HEK293 (cell line): ENCODE measurements at regions not wholly inside any gene's neighbourhood (a gene's known extent, or its start where the extent isn't known, plus 50 kb on each side); places are given as distances from the start of the nearest gene placed in this dataset.
"Not testable (repeated sequence)": the region's sequence is repeated elsewhere in the genome, so short reads cannot be mapped to it uniquely, and the experiment has no call there.

Source experiments
- CTCF ChIA-PET: fragments of 350-600 bp; formaldehyde crosslinking; extraction: SDS; loops from one replicate; lab custom pipeline; 2021; ENCODE audit warnings: antibody characterized with exemption; lab: Yijun Ruan, JAX
- POLR2A ChIA-PET: fragments of 300-600 bp; formaldehyde crosslinking; extraction: SDS; loops from one replicate; lab custom pipeline; 2020; ENCODE audit warnings: antibody characterized with exemption, inconsistent platforms; lab: Yijun Ruan, JAX
- H3K27ac ChIP-seq: fragments of 200-500 bp; sonication (Bioruptor generic); 2 replicates; pipeline ENCODE4 v1.5.1; 2014; ENCODE audit warnings: low read depth, low read length, control low read depth, inconsistent platforms; ENCODE audit errors: extremely low read depth
- H3K36me3 ChIP-seq, 2 experiments: fragments of 200-500 bp in 1 of 2; sonication (Bioruptor generic) in 1 of 2; 1 replicate in 1 of 2; 2 replicates in 1 of 2; pipeline ENCODE4 v1.5.1; 2014 to 2017; ENCODE audit warnings: inconsistent platforms in 2 of 2, low read length in 2 of 2; ENCODE audit not compliant: control insufficient read depth in 2 of 2, insufficient read depth in 1 of 2
- H3K4me1 ChIP-seq: fragments of 200-500 bp; sonication (Bioruptor generic); 2 replicates; pipeline ENCODE4 v1.5.1; 2014; ENCODE audit warnings: mild to moderate bottlenecking, low read length, inconsistent platforms; ENCODE audit not compliant: control insufficient read depth, insufficient read depth
- H3K4me3 ChIP-seq: 2 replicates; pipeline ENCODE4 v1.5.1; 2011; ENCODE audit warnings: low read depth, mild to moderate bottlenecking, control low read depth, low read length, moderate library complexity
- H3K9me3 ChIP-seq: fragments of 200-500 bp; sonication (Bioruptor generic); 2 replicates; pipeline ENCODE4 v1.5.1; 2014; ENCODE audit warnings: low read depth, low read length, inconsistent platforms; ENCODE audit not compliant: control insufficient read depth, insufficient read depth
- ZBTB11 ChIP-seq: fragments of 450-650 bp; formaldehyde crosslinking; conservative IDR thresholded peaks from 2 replicates; pipeline ENCODE4 v1.5.1; 2016; ENCODE audit warnings: low read depth, missing biosample characterization, missing genetic modification characterization
- ZBTB26 ChIP-seq: fragments of 450-650 bp; formaldehyde crosslinking; optimal IDR thresholded peaks from 2 replicates; pipeline ENCODE3; 2016; ENCODE audit warnings: missing biosample characterization, mild to moderate bottlenecking, missing genetic modification characterization
- ZBTB8A ChIP-seq: fragments of 450-650 bp; formaldehyde crosslinking; IDR thresholded peaks from 2 replicates; pipeline ENCODE4 v1.5.1; 2016; ENCODE audit warnings: missing biosample characterization, missing genetic modification characterization
- ZNF140 ChIP-seq: fragments of 450-650 bp; formaldehyde crosslinking; IDR thresholded peaks from 2 replicates; pipeline ENCODE4 v1.5.1; 2016; ENCODE audit warnings: missing biosample characterization, missing genetic modification characterization
- ZNF184 ChIP-seq: fragments of 450-650 bp; IDR thresholded peaks from 2 replicates; pipeline ENCODE4 v1.5.1; 2018; ENCODE audit warnings: missing biosample characterization, mild to moderate bottlenecking, missing genetic modification characterization
- ZNF266 ChIP-seq: fragments of 450-650 bp; formaldehyde crosslinking; IDR thresholded peaks from 2 replicates; pipeline ENCODE4 v1.5.1; 2016; ENCODE audit warnings: missing biosample characterization, missing genetic modification characterization, low read depth
- ZNF394 ChIP-seq: fragments of 450-650 bp; formaldehyde crosslinking; IDR thresholded peaks from 2 replicates; pipeline ENCODE4 v1.5.1; 2016; ENCODE audit warnings: missing biosample characterization, missing genetic modification characterization, mild to moderate bottlenecking, moderate library complexity, borderline replicate concordance
- ZNF426 ChIP-seq: fragments of 450-650 bp; formaldehyde crosslinking; IDR thresholded peaks from 2 replicates; pipeline ENCODE4 v1.5.1; 2017; ENCODE audit warnings: missing biosample characterization, missing genetic modification characterization, mild to moderate bottlenecking, inconsistent platforms, moderate library complexity
- ZNF513 ChIP-seq: fragments of 450-650 bp; IDR thresholded peaks from 2 replicates; pipeline ENCODE4 v1.5.1; 2018; ENCODE audit warnings: missing biosample characterization, missing genetic modification characterization
- ZNF555 ChIP-seq: fragments of 450-650 bp; formaldehyde crosslinking; conservative IDR thresholded peaks from 2 replicates; pipeline ENCODE4 v1.5.1; 2017; ENCODE audit warnings: missing biosample characterization, mild to moderate bottlenecking, missing genetic modification characterization, inconsistent platforms
- ZNF623 ChIP-seq: fragments of 450-650 bp; formaldehyde crosslinking; IDR thresholded peaks from 2 replicates; pipeline ENCODE4 v1.5.1; 2016; ENCODE audit warnings: missing biosample characterization, missing genetic modification characterization
- ZNF654 ChIP-seq: fragments of 450-650 bp; formaldehyde crosslinking; IDR thresholded peaks from 2 replicates; pipeline ENCODE4 v1.5.1; 2016; ENCODE audit warnings: low read depth, missing biosample characterization, missing genetic modification characterization
- ZNF658 ChIP-seq: fragments of 450-650 bp; formaldehyde crosslinking; IDR thresholded peaks from 2 replicates; pipeline ENCODE4; 2016; ENCODE audit warnings: missing biosample characterization, missing genetic modification characterization
- TF ChIP-seq, protein P1 (sequence below): fragments of 450-650 bp; formaldehyde crosslinking; IDR thresholded peaks from 2 replicates; pipeline ENCODE4 v1.5.1; 2016; ENCODE audit warnings: missing biosample characterization, missing genetic modification characterization
- TF ChIP-seq, protein P2 (sequence below): fragments of 450-650 bp; formaldehyde crosslinking; IDR thresholded peaks from 2 replicates; pipeline ENCODE4 v1.5.1; 2016; ENCODE audit warnings: missing biosample characterization, missing genetic modification characterization
- TF ChIP-seq, protein P3 (sequence below): fragments of 450-650 bp; formaldehyde crosslinking; conservative IDR thresholded peaks from 2 replicates; pipeline ENCODE4 v1.5.1; 2016; ENCODE audit warnings: low read depth, missing biosample characterization, missing genetic modification characterization

DNA sequence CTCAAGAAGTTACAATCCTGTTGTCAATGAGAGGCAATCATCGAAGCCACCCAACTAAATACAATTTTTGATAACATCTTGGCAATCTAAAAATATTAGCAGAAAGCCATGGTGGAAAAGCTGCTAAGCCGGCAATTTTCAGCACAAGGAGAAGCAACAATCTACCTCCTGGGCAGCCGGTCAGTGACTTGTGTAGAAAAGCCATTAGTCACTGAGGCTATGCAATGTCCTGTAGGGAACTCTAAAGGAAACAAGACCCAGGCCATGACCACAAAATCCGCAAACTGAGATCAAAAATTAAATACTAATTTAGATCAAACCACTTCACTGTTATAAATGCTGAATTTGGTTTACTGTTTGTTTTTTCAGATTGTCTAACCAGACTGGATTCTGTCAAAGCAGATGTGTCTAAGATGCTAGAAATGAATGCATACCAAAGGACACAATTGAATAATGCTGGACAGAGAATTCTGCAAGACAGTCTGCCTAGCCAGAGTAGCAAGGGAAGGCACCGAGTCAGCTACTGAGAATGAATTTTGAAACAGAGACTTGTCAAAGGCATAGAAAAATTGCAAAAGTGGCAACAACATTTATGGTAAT lies 384.8 kb downstream of the PRELID2 start:
- POLR2A ChIA-PET: no interaction called here
- Histone ChIP-seq H3K36me3 (no peaks in the 10 kb centered on the region), H3K9me3 (no peaks in the 10 kb centered on the region), H3K27ac (no peak overlapping the region), H3K4me1 (no peaks in the 10 kb centered on the region), H3K4me3 (no peak overlapping the region)
- TF ChIP-seq ZNF184 (tag by site-specific recombination) (no peak), ZNF513 (tag by site-specific recombination) (no peak), ZBTB26 (tag by site-specific recombination) (no peak), ZNF266 (no peak)
- TF ChIP-seq, protein P1, sequence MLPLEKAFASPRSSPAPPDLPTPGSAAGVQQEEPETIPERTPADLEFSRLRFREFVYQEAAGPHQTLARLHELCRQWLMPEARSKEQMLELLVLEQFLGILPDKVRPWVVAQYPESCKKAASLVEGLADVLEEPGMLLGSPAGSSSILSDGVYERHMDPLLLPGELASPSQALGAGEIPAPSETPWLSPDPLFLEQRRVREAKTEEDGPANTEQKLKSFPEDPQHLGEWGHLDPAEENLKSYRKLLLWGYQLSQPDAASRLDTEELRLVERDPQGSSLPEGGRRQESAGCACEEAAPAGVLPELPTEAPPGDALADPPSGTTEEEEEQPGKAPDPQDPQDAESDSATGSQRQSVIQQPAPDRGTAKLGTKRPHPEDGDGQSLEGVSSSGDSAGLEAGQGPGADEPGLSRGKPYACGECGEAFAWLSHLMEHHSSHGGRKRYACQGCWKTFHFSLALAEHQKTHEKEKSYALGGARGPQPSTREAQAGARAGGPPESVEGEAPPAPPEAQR: no peak
- TF ChIP-seq, all 188 proteins: peak for 0
- CTCF ChIA-PET: no interaction called here

GRCh38 chr5:145449794-145450193 lies 385.3 kb downstream of the PRELID2 start:
- TF ChIP-seq, protein P2, sequence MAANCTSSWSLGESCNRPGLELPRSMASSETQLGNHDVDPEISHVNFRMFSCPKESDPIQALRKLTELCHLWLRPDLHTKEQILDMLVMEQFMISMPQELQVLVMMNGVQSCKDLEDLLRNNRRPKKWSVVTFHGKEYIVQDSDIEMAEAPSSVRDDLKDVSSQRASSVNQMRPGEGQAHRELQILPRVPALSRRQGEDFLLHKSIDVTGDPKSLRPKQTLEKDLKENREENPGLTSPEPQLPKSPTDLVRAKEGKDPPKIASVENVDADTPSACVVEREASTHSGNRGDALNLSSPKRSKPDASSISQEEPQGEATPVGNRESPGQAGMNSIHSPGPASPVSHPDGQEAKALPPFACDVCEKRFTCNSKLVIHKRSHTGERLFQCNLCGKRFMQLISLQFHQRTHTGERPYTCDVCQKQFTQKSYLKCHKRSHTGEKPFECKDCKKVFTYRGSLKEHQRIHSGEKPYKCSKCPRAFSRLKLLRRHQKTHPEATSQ (tag by site-specific recombination): no peak
- no peak for TF ChIP-seq ZNF658
- H3K27ac ChIP-seq: no peak overlapping the region
- no peaks in the 10 kb centered on the region for H3K36me3 ChIP-seq
- H3K4me1 ChIP-seq: no peaks in the 10 kb centered on the region
- no peak overlapping the region for H3K4me3 ChIP-seq
- ChIA-PET CTCF (no interaction called here), POLR2A (no interaction called here)
- no peaks in the 10 kb centered on the region for H3K9me3 ChIP-seq

DNA sequence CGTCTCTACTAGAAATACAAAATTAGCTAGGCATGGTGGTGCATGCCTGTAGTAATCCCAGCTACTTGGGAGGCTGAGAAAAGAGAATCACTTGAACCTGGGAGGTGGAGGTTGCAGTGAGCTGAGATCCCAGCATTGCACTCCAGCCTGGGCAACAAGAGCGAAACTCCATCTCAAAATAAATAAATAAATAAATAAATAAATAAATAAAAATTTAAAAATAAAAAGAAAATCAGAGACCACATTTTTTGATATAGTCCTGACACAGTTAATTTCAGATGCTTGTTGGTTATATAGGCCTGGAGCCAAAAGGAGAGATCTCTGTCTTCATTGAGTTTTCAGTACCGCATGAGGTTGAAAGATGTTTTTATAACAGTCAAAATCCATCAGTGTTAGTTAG lies 388.3 kb downstream of the PRELID2 start:
- H3K4me1 ChIP-seq, H3K4me3 ChIP-seq, POLR2A ChIA-PET, H3K27ac ChIP-seq, H3K9me3 ChIP-seq, H3K36me3 ChIP-seq, CTCF ChIA-PET: not testable (repeated sequence)
- TF ChIP-seq ZNF654 (tag by site-specific recombination) (0 out of 2 replicates have a peak, but pooled peaks have one; percentile 15), ZNF555 (tag by site-specific recombination) (peak; percentile 58), ZBTB8A (tag by site-specific recombination) (peak; percentile 35; the same call in 1 of the 2 replicates), ZNF394 (peak; percentile 87), ZBTB11 (peak; percentile 62), ZNF426 (tag by site-specific recombination) (peak; percentile 58), ZNF623 (tag by site-specific recombination) (peak; percentile 49; the same call in 1 of the 2 replicates), ZNF140 (0 out of 2 replicates have a peak, but pooled peaks have one; percentile 25)
- TF ChIP-seq, protein P3, sequence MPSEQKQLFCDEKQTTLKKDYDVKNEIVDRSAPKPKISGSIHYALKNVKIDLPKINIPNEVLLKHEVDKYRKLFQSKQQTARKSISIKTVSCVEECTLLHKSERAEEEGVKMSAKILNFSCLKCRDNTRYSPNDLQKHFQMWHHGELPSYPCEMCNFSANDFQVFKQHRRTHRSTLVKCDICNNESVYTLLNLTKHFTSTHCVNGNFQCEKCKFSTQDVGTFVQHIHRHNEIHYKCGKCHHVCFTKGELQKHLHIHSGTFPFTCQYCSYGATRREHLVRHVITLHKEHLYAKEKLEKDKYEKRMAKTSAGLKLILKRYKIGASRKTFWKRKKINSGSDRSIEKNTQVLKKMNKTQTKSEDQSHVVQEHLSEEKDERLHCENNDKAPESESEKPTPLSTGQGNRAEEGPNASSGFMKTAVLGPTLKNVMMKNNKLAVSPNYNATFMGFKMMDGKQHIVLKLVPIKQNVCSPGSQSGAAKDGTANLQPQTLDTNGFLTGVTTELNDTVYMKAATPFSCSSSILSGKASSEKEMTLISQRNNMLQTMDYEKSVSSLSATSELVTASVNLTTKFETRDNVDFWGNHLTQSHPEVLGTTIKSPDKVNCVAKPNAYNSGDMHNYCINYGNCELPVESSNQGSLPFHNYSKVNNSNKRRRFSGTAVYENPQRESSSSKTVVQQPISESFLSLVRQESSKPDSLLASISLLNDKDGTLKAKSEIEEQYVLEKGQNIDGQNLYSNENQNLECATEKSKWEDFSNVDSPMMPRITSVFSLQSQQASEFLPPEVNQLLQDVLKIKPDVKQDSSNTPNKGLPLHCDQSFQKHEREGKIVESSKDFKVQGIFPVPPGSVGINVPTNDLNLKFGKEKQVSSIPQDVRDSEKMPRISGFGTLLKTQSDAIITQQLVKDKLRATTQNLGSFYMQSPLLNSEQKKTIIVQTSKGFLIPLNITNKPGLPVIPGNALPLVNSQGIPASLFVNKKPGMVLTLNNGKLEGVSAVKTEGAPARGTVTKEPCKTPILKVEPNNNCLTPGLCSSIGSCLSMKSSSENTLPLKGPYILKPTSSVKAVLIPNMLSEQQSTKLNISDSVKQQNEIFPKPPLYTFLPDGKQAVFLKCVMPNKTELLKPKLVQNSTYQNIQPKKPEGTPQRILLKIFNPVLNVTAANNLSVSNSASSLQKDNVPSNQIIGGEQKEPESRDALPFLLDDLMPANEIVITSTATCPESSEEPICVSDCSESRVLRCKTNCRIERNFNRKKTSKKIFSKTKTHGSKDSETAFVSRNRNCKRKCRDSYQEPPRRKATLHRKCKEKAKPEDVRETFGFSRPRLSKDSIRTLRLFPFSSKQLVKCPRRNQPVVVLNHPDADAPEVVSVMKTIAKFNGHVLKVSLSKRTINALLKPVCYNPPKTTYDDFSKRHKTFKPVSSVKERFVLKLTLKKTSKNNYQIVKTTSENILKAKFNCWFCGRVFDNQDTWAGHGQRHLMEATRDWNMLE (tag by site-specific recombination): peak; percentile 72
